ENCODE measurements at regions not wholly inside any gene's neighbourhood (a gene's known extent, or its start where the extent isn't known, plus 50 kb on each side); places are given as distances from the start of the nearest gene placed in this dataset.

DNA sequence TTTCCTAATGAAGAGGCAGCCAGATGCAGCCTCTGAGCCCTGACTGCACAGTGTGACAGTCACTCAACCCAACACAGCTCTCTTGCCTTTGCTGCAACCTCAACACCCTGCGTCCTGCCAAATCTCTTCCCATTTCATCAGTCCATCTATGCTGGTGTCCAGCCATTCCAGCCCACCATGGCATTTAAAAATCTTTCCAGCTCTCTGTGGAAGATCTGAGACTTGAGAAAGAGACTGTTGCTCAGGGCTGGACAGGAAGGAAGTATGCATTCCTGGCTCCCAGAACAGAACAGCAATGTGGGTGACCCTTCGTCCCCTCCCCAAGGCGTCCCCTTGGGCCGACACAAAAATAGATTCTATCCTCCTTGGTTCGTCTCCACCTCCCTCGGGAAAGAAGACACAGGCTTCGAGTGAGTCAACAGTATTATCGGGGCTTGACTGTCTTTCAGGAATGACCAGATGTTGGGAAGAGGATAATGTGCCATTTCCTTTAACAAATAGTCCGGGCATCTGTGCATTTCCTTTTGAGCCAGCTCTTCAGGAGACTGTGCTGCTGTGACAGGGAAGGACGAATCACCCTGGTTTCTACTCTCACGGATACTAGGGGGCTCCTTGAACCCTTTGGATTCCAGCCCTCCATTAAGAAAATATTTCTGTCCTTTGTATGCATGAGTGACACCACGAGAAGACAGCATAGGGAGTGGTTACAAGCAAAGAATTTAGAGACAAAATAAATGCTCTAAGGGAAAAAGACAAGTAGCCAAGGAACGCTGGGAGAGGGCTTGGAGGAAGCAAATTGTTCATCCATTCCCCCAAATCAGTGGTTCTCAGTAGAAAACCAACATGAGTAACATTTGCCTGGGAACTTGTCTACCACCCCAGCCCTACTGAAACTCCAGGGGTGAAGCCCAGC is 111.4 kb upstream of the CDC42BPA start:
- no peaks in the 10 kb centered on the region for H3K36me3 ChIP-seq (replicated peaks)
- peak; percentile 47 for DNase-seq
- peak overlapping the region; percentile 35 for H3K27ac ChIP-seq
- in situ Hi-C loops (cut with HindIII; ENCODE audit: low pct_ligation_motif_present, low sequenced_read_pairs) = loop anchor here (25.0 kb wide), 1 partner anchor 792 kb away; no protein-coding TSS in a partner anchor
- no peaks in the 10 kb centered on the region for H3K27me3 ChIP-seq (replicated peaks)
- TF ChIP-seq, protein P1, sequence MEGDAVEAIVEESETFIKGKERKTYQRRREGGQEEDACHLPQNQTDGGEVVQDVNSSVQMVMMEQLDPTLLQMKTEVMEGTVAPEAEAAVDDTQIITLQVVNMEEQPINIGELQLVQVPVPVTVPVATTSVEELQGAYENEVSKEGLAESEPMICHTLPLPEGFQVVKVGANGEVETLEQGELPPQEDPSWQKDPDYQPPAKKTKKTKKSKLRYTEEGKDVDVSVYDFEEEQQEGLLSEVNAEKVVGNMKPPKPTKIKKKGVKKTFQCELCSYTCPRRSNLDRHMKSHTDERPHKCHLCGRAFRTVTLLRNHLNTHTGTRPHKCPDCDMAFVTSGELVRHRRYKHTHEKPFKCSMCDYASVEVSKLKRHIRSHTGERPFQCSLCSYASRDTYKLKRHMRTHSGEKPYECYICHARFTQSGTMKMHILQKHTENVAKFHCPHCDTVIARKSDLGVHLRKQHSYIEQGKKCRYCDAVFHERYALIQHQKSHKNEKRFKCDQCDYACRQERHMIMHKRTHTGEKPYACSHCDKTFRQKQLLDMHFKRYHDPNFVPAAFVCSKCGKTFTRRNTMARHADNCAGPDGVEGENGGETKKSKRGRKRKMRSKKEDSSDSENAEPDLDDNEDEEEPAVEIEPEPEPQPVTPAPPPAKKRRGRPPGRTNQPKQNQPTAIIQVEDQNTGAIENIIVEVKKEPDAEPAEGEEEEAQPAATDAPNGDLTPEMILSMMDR (IDR thresholded peaks at IDR 0.05; ENCODE audit: low read depth, low read length, missing control alignments) = no peak
- no peak overlapping the region for H3K4me3 ChIP-seq (ENCODE audit: low read depth, low read length)

DNA sequence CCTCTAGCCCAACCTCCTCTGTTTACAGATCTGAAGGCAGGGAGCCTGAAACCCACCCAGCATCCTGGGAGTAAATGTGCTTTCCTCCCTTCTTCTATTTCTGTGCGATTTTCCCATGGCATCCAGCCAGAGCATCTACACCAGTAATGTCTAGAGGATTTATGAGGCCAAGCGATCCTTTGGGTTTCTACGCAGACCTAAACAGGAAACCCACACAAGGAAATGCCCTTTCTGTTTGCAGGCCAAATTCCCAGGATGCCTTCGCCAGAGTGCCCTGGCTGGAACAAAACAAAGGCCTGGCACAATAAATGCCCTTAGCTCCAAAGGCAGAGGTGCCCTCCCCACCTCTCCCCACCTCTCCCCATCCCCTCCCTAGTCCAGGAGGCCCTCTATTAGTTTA is 110.5 kb upstream of the CDC42BPA start:
- no peaks in the 10 kb centered on the region for H3K36me3 ChIP-seq (replicated peaks)
- in situ Hi-C loops (cut with HindIII; ENCODE audit: low pct_ligation_motif_present, low sequenced_read_pairs) = loop anchor here (25.0 kb wide), 1 partner anchor 792 kb away; no protein-coding TSS in a partner anchor
- H3K4me3 ChIP-seq (ENCODE audit: low read depth, low read length) = no peak overlapping the region
- H3K27ac ChIP-seq = peak overlapping the region; percentile 27
- TF ChIP-seq, protein P1 (IDR thresholded peaks at IDR 0.05; ENCODE audit: low read depth, low read length, missing control alignments) = no peak
- no peaks in the 10 kb centered on the region for H3K27me3 ChIP-seq (replicated peaks)
- peak; percentile 70 for DNase-seq

DNA sequence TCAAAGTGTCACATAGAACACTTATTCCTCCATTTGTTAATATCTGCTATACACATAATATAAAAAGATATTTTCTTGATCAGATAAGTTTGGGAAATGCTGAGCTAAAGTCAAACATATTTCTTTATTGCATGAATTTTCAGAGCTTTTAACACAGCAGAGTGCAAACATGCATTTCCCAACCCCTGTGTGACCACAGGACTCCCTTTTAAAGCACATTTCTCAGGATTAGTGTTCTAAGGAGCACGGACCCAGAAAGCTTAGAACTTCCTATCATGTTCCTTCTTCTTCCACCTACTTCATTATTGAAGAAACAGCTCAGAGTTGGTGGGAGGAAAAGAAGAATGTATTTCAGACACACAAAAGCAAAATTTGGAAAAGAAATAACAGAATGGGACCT is 109.1 kb upstream of the CDC42BPA start:
- no peaks in the 10 kb centered on the region for H3K27me3 ChIP-seq (replicated peaks)
- DNase-seq = no peak
- in situ Hi-C loops (cut with HindIII; ENCODE audit: low pct_ligation_motif_present, low sequenced_read_pairs) = loop anchor here (25.0 kb wide), 1 partner anchor 790 kb away; no protein-coding TSS in a partner anchor
- H3K27ac ChIP-seq = no peak overlapping the region
- no peaks in the 10 kb centered on the region for H3K36me3 ChIP-seq (replicated peaks)
- H3K4me3 ChIP-seq (ENCODE audit: low read depth, low read length) = no peak overlapping the region
- TF ChIP-seq, protein P1 (IDR thresholded peaks at IDR 0.05; ENCODE audit: low read depth, low read length, missing control alignments) = no peak

DNA sequence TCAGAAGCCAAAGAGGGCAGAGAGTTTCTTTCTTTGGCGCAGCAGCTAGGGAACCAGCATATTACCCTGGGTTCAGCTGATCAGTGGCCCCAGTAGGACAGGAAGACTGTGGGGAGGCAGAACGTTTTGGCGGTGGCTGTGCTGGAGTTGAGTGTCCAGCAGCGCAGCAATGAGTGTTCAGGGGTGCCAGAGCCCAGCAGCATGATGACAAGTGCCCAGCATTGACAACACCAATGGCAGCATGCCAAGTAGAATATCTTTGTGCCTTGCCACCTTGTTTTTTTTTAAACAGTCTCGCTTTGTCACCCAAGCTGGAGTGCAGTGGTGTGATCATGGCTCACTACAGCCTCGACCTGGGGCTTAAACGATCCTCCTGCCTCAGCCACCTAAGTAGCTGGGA is 106.7 kb upstream of the CDC42BPA start:
- Histone ChIP-seq H3K27ac (no peak overlapping the region), H3K36me3 (replicated peaks) (no peaks in the 10 kb centered on the region), H3K27me3 (replicated peaks) (no peaks in the 10 kb centered on the region), H3K4me3 (ENCODE audit: low read depth, low read length) (no peak overlapping the region)
- TF ChIP-seq, protein P1 (IDR thresholded peaks at IDR 0.05; ENCODE audit: low read depth, low read length, missing control alignments) = no peak
- in situ Hi-C loops (cut with HindIII; ENCODE audit: low pct_ligation_motif_present, low sequenced_read_pairs) = loop anchor here (25.0 kb wide), 1 partner anchor 788 kb away; no protein-coding TSS in a partner anchor
- DNase-seq = no peak

DNA sequence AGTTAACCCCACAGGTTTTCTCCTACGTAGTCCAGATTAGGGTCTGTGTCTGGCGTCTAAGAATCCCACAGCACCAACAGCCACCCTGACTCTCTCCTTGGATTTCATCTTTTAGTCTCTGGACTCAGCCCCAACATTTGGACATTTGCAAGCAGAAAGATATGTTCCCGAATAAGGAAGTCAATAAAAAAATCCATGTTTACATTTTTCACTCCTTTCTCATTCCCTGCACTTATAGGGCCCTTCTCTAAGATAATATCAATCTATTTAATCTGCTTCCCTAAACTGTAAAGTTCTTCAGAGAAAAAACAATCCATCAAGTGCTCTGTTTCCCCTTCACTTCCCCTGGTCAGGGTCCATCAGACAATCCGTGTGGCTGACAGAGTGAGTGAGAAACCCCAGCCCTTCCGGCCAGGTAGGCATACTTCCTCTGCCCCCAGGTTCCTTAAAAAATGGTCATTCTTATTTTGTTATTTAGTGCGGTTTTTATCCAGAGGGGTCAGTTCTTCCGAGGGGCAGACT is 105.9 kb upstream of the CDC42BPA start:
- TF ChIP-seq, protein P1 (IDR thresholded peaks at IDR 0.05; ENCODE audit: low read depth, low read length, missing control alignments) = no peak
- Histone ChIP-seq H3K27ac (no peak overlapping the region), H3K4me3 (ENCODE audit: low read depth, low read length) (no peak overlapping the region), H3K36me3 (replicated peaks) (no peaks in the 10 kb centered on the region), H3K27me3 (replicated peaks) (no peaks in the 10 kb centered on the region)
- in situ Hi-C loops (cut with HindIII; ENCODE audit: low pct_ligation_motif_present, low sequenced_read_pairs) = no loop called here
- no peak for DNase-seq

Measured in brain microvascular endothelial cell (primary cell).